HEK293 (cell line): ENCODE measurements at regions not wholly inside any gene's neighbourhood (a gene's known extent, or its start where the extent isn't known, plus 50 kb on each side); places are given as distances from the start of the nearest gene placed in this dataset.

ENCODE experiments used
- HOXD13 ChIP-seq: sonication (generic); formaldehyde crosslinking; IDR thresholded peaks from 2 replicates; pipeline ENCODE4 v1.8.0; 2022; ENCODE audit warnings: missing genetic modification reagents, borderline replicate concordance
- INSM2 ChIP-seq: fragments of 450-650 bp; formaldehyde crosslinking; IDR thresholded peaks from 2 replicates; pipeline ENCODE4 v1.5.1; 2016; ENCODE audit warnings: missing biosample characterization, missing genetic modification characterization
- KLF1 ChIP-seq: fragments of 450-650 bp; formaldehyde crosslinking; IDR thresholded peaks from 2 replicates; pipeline ENCODE4 v1.5.1; 2016; ENCODE audit warnings: missing biosample characterization, missing genetic modification characterization
- KLF8 ChIP-seq: fragments of 450-650 bp; formaldehyde crosslinking; IDR thresholded peaks from 2 replicates; pipeline ENCODE4 v1.5.1; 2016; ENCODE audit warnings: missing biosample characterization, missing genetic modification characterization
- SCRT1 ChIP-seq: fragments of 450-650 bp; formaldehyde crosslinking; IDR thresholded peaks from 2 replicates; pipeline ENCODE4 v1.5.1; 2016; ENCODE audit warnings: missing biosample characterization, missing genetic modification characterization, borderline replicate concordance
- TRIM28 ChIP-seq: IDR thresholded peaks from 2 replicates; pipeline ENCODE4 v1.6.1; 2011; ENCODE audit warnings: low read length, control low read depth, borderline replicate concordance
- YY2 ChIP-seq: fragments of 450-650 bp; formaldehyde crosslinking; IDR thresholded peaks from 2 replicates; pipeline ENCODE4 v1.5.1; 2016; ENCODE audit warnings: missing biosample characterization, missing genetic modification characterization
- ZBTB11 ChIP-seq: fragments of 450-650 bp; formaldehyde crosslinking; conservative IDR thresholded peaks from 2 replicates; pipeline ENCODE4 v1.5.1; 2016; ENCODE audit warnings: low read depth, missing biosample characterization, missing genetic modification characterization
- ZBTB20 ChIP-seq: fragments of 450-650 bp; formaldehyde crosslinking; IDR thresholded peaks from 2 replicates; pipeline ENCODE4 v1.5.1; 2016; ENCODE audit warnings: missing biosample characterization, missing genetic modification characterization
- ZFP41 ChIP-seq: fragments of 450-650 bp; formaldehyde crosslinking; IDR thresholded peaks from 2 replicates; pipeline ENCODE4 v1.5.1; 2016; ENCODE audit warnings: missing biosample characterization, missing genetic modification characterization, borderline replicate concordance
- ZIC2 ChIP-seq: fragments of 450-650 bp; formaldehyde crosslinking; IDR thresholded peaks from 2 replicates; pipeline ENCODE4 v1.5.1; 2016; ENCODE audit warnings: missing biosample characterization, missing genetic modification characterization
- ZNF10 ChIP-seq: fragments of 450-650 bp; formaldehyde crosslinking; IDR thresholded peaks from 2 replicates; pipeline ENCODE4 v1.5.1; 2017; ENCODE audit warnings: missing biosample characterization, missing genetic modification characterization
- ZNF138 ChIP-seq: fragments of 450-650 bp; formaldehyde crosslinking; IDR thresholded peaks from 2 replicates; pipeline ENCODE4 v1.5.1; 2016; ENCODE audit warnings: missing biosample characterization, missing genetic modification characterization, borderline replicate concordance
- ZNF19 ChIP-seq: fragments of 450-650 bp; formaldehyde crosslinking; IDR thresholded peaks from 2 replicates; pipeline ENCODE4; 2016; ENCODE audit warnings: missing biosample characterization, missing genetic modification characterization, low read depth
- ZNF24 ChIP-seq: fragments of 450-650 bp; formaldehyde crosslinking; IDR thresholded peaks from 2 replicates; pipeline ENCODE4 v1.5.1; 2016; ENCODE audit warnings: missing biosample characterization, missing genetic modification characterization
- ZNF266 ChIP-seq: fragments of 450-650 bp; formaldehyde crosslinking; IDR thresholded peaks from 2 replicates; pipeline ENCODE4 v1.5.1; 2016; ENCODE audit warnings: missing biosample characterization, missing genetic modification characterization, low read depth
- ZNF311 ChIP-seq: fragments of 450-650 bp; formaldehyde crosslinking; IDR thresholded peaks from 2 replicates; pipeline ENCODE4 v1.5.1; 2017; ENCODE audit warnings: missing biosample characterization, missing genetic modification characterization, borderline replicate concordance
- ZNF37A ChIP-seq: fragments of 450-650 bp; IDR thresholded peaks from 2 replicates; pipeline ENCODE4 v1.5.1; 2018; ENCODE audit warnings: missing biosample characterization, missing genetic modification characterization
- ZNF391 ChIP-seq: fragments of 450-650 bp; formaldehyde crosslinking; IDR thresholded peaks from 2 replicates; pipeline ENCODE4 v1.5.1; 2016; ENCODE audit warnings: low read depth, missing biosample characterization, missing genetic modification characterization, borderline replicate concordance
- ZNF426 ChIP-seq: fragments of 450-650 bp; formaldehyde crosslinking; IDR thresholded peaks from 2 replicates; pipeline ENCODE4 v1.5.1; 2017; ENCODE audit warnings: missing biosample characterization, missing genetic modification characterization, mild to moderate bottlenecking, inconsistent platforms, moderate library complexity
- ZNF548 ChIP-seq: fragments of 450-650 bp; formaldehyde crosslinking; IDR thresholded peaks from 2 replicates; pipeline ENCODE4 v1.5.1; 2016; ENCODE audit warnings: missing biosample characterization, missing genetic modification characterization
- ZNF561 ChIP-seq: fragments of 450-650 bp; IDR thresholded peaks from 2 replicates; pipeline ENCODE4 v1.5.1; 2018; ENCODE audit warnings: missing biosample characterization, missing genetic modification characterization, borderline replicate concordance
- ZNF660 ChIP-seq: fragments of 450-650 bp; IDR thresholded peaks from 2 replicates; pipeline ENCODE4 v1.5.1; 2018; ENCODE audit warnings: missing biosample characterization, mild to moderate bottlenecking, missing genetic modification characterization
- ZNF785 ChIP-seq: fragments of 450-650 bp; formaldehyde crosslinking; IDR thresholded peaks from 2 replicates; pipeline ENCODE4 v1.5.1; 2016; ENCODE audit warnings: missing biosample characterization, missing genetic modification characterization
- ZNF791 ChIP-seq: fragments of 450-650 bp; formaldehyde crosslinking; IDR thresholded peaks from 2 replicates; pipeline ENCODE4 v1.5.1; 2016; ENCODE audit warnings: missing biosample characterization, missing genetic modification characterization
- ZSCAN30 ChIP-seq: fragments of 450-650 bp; IDR thresholded peaks from 2 replicates; pipeline ENCODE4 v1.5.1; 2018; ENCODE audit warnings: missing biosample characterization, mild to moderate bottlenecking, missing genetic modification characterization, moderate library complexity
- ZXDB ChIP-seq: fragments of 450-650 bp; formaldehyde crosslinking; IDR thresholded peaks from 2 replicates; pipeline ENCODE4 v1.5.1; 2016; ENCODE audit warnings: missing biosample characterization, missing genetic modification characterization
- TF ChIP-seq, protein P1 (sequence below): IDR thresholded peaks from 2 replicates; pipeline ENCODE4 v1.6.1; 2011; ENCODE audit warnings: mild to moderate bottlenecking, low read depth, low read length, borderline replicate concordance
- TF ChIP-seq, protein P2 (sequence below): fragments of 450-650 bp; formaldehyde crosslinking; IDR thresholded peaks from 2 replicates; pipeline ENCODE4 v1.5.1; 2016; ENCODE audit warnings: missing biosample characterization, missing genetic modification characterization
- TF ChIP-seq, protein P3 (sequence below): fragments of 450-650 bp; formaldehyde crosslinking; IDR thresholded peaks from 2 replicates; pipeline ENCODE4 v1.5.1; 2016; ENCODE audit warnings: missing biosample characterization, missing genetic modification characterization

GRCh38 chr17:72407336-72407909 is 286.6 kb downstream of the SOX9 start (continued):
- TF ChIP-seq, protein P1, sequence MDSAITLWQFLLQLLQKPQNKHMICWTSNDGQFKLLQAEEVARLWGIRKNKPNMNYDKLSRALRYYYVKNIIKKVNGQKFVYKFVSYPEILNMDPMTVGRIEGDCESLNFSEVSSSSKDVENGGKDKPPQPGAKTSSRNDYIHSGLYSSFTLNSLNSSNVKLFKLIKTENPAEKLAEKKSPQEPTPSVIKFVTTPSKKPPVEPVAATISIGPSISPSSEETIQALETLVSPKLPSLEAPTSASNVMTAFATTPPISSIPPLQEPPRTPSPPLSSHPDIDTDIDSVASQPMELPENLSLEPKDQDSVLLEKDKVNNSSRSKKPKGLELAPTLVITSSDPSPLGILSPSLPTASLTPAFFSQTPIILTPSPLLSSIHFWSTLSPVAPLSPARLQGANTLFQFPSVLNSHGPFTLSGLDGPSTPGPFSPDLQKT: no peak
- no peak for TF ChIP-seq ZSCAN30 (tag by site-specific recombination)
- peak; percentile 48; the same call in 1 of the 2 replicates for TF ChIP-seq KLF1 (tag by site-specific recombination)
- TF ChIP-seq ZBTB11 (tag by site-specific recombination): no peak
- TF ChIP-seq ZNF311 (tag by site-specific recombination): no peak
- TF ChIP-seq HOXD13 (CRISPR knock-in tag): no peak; the same call in 1 of the 2 replicates
- TF ChIP-seq, protein P2, sequence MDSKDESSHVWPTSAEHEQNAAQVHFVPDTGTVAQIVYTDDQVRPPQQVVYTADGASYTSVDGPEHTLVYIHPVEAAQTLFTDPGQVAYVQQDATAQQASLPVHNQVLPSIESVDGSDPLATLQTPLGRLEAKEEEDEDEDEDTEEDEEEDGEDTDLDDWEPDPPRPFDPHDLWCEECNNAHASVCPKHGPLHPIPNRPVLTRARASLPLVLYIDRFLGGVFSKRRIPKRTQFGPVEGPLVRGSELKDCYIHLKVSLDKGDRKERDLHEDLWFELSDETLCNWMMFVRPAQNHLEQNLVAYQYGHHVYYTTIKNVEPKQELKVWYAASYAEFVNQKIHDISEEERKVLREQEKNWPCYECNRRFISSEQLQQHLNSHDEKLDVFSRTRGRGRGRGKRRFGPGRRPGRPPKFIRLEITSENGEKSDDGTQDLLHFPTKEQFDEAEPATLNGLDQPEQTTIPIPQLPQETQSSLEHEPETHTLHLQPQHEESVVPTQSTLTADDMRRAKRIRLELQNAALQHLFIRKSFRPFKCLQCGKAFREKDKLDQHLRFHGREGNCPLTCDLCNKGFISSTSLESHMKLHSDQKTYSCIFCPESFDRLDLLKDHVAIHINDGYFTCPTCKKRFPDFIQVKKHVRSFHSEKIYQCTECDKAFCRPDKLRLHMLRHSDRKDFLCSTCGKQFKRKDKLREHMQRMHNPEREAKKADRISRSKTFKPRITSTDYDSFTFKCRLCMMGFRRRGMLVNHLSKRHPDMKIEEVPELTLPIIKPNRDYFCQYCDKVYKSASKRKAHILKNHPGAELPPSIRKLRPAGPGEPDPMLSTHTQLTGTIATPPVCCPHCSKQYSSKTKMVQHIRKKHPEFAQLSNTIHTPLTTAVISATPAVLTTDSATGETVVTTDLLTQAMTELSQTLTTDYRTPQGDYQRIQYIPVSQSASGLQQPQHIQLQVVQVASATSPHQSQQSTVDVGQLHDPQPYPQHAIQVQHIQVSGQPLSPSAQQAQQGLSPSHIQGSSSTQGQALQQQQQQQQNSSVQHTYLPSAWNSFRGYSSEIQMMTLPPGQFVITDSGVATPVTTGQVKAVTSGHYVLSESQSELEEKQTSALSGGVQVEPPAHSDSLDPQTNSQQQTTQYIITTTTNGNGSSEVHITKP: peak; percentile 98
- no peak for TF ChIP-seq ZFP41 (tag by site-specific recombination)
- TF ChIP-seq, protein P3, sequence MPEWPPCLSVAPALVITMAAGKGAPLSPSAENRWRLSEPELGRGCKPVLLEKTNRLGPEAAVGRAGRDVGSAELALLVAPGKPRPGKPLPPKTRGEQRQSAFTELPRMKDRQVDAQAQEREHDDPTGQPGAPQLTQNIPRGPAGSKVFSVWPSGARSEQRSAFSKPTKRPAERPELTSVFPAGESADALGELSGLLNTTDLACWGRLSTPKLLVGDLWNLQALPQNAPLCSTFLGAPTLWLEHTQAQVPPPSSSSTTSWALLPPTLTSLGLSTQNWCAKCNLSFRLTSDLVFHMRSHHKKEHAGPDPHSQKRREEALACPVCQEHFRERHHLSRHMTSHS (tag by site-specific recombination): no peak
- no peak for TF ChIP-seq ZNF426 (tag by site-specific recombination)
- TF ChIP-seq ZXDB (tag by site-specific recombination): peak; percentile 82
- TF ChIP-seq TRIM28: peak; percentile 89; the same call in 1 of the 2 replicates
- TF ChIP-seq ZNF266 (tag by site-specific recombination): no peak
- TF ChIP-seq ZNF561 (tag by site-specific recombination): peak; percentile 75
- TF ChIP-seq ZNF391 (tag by site-specific recombination): no peak
- no peak for TF ChIP-seq ZNF19 (tag by site-specific recombination)
- peak; percentile 78; the same call in 1 of the 2 replicates for TF ChIP-seq ZNF10 (tag by site-specific recombination)
- TF ChIP-seq YY2 (tag by site-specific recombination): no peak
- TF ChIP-seq ZNF24 (tag by site-specific recombination): 0 out of 2 replicates have a peak, but pooled peaks have one; percentile 61
- TF ChIP-seq ZNF660: no peak
- TF ChIP-seq ZIC2: peak; percentile 91
- no peak for TF ChIP-seq ZNF138
- 0 out of 2 replicates have a peak, but pooled peaks have one; percentile 27 for TF ChIP-seq ZBTB20 (tag by site-specific recombination)
- no peak for TF ChIP-seq ZNF548 (tag by site-specific recombination)
- TF ChIP-seq SCRT1: peak; percentile 78
- no peak for TF ChIP-seq ZNF37A (tag by site-specific recombination)
- peak; percentile 82 for TF ChIP-seq KLF8
- no peak for TF ChIP-seq ZNF785 (tag by site-specific recombination)
- TF ChIP-seq INSM2 (tag by site-specific recombination): peak; percentile 75
- no peak for TF ChIP-seq ZNF791
